ENCODE measurements at regions not wholly inside any gene's neighbourhood (a gene's known extent, or its start where the extent isn't known, plus 50 kb on each side); places are given as distances from the start of the nearest gene placed in this dataset.

DNA sequence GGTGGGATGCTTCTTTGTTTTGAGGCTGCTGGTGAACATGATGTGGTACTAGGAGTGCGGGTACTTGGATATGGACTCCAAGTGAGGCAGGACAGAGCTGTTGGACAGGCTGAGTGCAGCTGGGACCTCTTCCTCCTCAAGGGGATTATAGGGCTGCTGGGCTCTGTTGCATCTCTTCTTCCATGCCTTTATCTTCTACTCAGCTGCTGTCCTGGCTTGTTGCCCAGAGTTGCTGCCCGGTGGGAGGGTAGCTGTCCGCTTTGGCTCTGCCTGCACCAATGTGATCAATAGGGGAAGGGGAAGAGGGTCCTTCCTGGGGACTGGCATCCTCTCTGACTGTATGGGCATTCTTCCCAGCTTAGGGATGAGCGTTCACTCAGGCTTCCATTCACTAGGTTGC lies 1217.9 kb upstream of the ACO1 start:
- Mint-ChIP-seq H3K27ac (no peak overlapping the region), H3K9me3 (no peaks in the 10 kb centered on the region), H3K4me3 (no peak overlapping the region), H3K27me3 (no peaks in the 10 kb centered on the region), H3K4me1 (ENCODE audit: low read depth) (no peaks in the 10 kb centered on the region), H3K36me3 (ENCODE audit: low read depth) (no peaks in the 10 kb centered on the region)
- intact Hi-C loops (cut with micrococcal nuclease), result no loop called here
- TF ChIP-seq, protein P1, sequence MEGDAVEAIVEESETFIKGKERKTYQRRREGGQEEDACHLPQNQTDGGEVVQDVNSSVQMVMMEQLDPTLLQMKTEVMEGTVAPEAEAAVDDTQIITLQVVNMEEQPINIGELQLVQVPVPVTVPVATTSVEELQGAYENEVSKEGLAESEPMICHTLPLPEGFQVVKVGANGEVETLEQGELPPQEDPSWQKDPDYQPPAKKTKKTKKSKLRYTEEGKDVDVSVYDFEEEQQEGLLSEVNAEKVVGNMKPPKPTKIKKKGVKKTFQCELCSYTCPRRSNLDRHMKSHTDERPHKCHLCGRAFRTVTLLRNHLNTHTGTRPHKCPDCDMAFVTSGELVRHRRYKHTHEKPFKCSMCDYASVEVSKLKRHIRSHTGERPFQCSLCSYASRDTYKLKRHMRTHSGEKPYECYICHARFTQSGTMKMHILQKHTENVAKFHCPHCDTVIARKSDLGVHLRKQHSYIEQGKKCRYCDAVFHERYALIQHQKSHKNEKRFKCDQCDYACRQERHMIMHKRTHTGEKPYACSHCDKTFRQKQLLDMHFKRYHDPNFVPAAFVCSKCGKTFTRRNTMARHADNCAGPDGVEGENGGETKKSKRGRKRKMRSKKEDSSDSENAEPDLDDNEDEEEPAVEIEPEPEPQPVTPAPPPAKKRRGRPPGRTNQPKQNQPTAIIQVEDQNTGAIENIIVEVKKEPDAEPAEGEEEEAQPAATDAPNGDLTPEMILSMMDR (IDR thresholded peaks at IDR 0.05), result no peak
- ChIA-PET CTCF (no interaction called here), POLR2A (no interaction called here)
- DNase-seq, result no peak
- no peak for ATAC-seq

- no peak overlapping the region for H3K27ac Mint-ChIP-seq
- DNase-seq (no peak), ATAC-seq (no peak)
- TF ChIP-seq, protein P1 (IDR thresholded peaks at IDR 0.05), result no peak
- ChIA-PET POLR2A (no interaction called here), CTCF (no interaction called here)
- no peaks in the 10 kb centered on the region for H3K4me1 Mint-ChIP-seq (ENCODE audit: low read depth)
- no peaks in the 10 kb centered on the region for H3K9me3 Mint-ChIP-seq
- no peaks in the 10 kb centered on the region for H3K27me3 Mint-ChIP-seq
- intact Hi-C loops (cut with micrococcal nuclease), result no loop called here
- H3K36me3 Mint-ChIP-seq (ENCODE audit: low read depth), result no peaks in the 10 kb centered on the region
- no peak overlapping the region for H3K4me3 Mint-ChIP-seq
These were observed 1216.3 kb upstream of the ACO1 start for GRCh38 chr9:31168161-31168560.

DNA sequence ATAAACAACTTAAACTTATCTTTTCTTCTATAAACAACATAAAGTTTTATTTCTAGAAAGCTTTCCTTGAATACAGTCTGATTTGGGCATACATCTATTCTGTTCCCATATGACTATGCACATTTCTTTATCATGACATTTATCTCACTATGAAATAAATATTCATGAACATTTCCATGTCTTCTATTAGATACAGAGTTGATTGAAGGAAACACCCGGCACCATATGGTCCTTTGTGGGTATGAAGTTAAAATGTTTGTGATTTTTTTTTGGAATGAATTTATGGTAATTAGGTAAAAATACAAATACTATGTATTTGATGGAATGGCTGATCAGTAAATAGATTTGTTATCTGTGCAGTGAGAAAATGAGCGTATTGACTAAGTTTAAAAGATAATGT lies 1209.8 kb upstream of the ACO1 start:
- intact Hi-C loops (cut with micrococcal nuclease), result no loop called here
- H3K9me3 Mint-ChIP-seq, result no peaks in the 10 kb centered on the region
- POLR2A ChIA-PET, result no interaction called here
- ATAC-seq (no peak), DNase-seq (no peak)
- H3K36me3 Mint-ChIP-seq (ENCODE audit: low read depth), result no peaks in the 10 kb centered on the region
- H3K4me1 Mint-ChIP-seq (ENCODE audit: low read depth), result no peaks in the 10 kb centered on the region
- H3K27me3 Mint-ChIP-seq, result no peaks in the 10 kb centered on the region
- TF ChIP-seq, protein P1 (IDR thresholded peaks at IDR 0.05), result no peak
- H3K4me3 Mint-ChIP-seq, result no peak overlapping the region
- H3K27ac Mint-ChIP-seq, result no peak overlapping the region
- CTCF ChIA-PET, result no interaction called here

DNA sequence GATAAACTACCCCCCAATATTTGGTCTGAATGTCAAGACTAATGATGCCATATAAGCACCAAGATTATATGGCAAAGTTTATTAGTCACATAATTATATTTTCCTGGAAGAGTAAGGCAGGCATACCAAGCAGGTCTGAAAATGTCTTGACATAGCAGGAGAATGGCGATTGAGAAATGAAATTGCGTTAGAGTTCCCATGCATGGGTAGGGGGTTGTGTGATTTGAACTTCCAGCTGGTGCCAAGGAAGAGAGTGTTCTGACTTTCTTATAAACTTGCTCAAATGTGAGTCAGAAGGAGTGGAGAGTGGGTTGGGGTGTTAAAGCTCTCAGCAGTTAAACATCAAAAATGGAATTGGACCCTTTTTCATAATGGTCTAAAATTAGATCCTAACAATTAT lies 1200.6 kb upstream of the ACO1 start:
- POLR2A ChIA-PET, result no interaction called here
- no peaks in the 10 kb centered on the region for H3K36me3 Mint-ChIP-seq (ENCODE audit: low read depth)
- intact Hi-C loops (cut with micrococcal nuclease), result no loop called here
- ATAC-seq (no peak), DNase-seq (no peak)
- H3K27me3 Mint-ChIP-seq, result no peaks in the 10 kb centered on the region
- TF ChIP-seq, protein P1 (IDR thresholded peaks at IDR 0.05), result no peak
- no peak overlapping the region for H3K4me3 Mint-ChIP-seq
- CTCF ChIA-PET, result no interaction called here
- no peak overlapping the region for H3K27ac Mint-ChIP-seq
- H3K9me3 Mint-ChIP-seq, result peaks cover 2% of the 10 kb centered on the region
- H3K4me1 Mint-ChIP-seq (ENCODE audit: low read depth), result peaks cover 2% of the 10 kb centered on the region

- CTCF ChIA-PET, result no interaction called here
- H3K27ac Mint-ChIP-seq, result no peak overlapping the region
- no peaks in the 10 kb centered on the region for H3K27me3 Mint-ChIP-seq
- no peak overlapping the region for H3K4me3 Mint-ChIP-seq
- intact Hi-C loops (cut with micrococcal nuclease), result no loop called here
- peaks cover 2% of the 10 kb centered on the region for H3K9me3 Mint-ChIP-seq
- peaks cover 2% of the 10 kb centered on the region for H3K4me1 Mint-ChIP-seq (ENCODE audit: low read depth)
- POLR2A ChIA-PET, result no interaction called here
- ATAC-seq (no peak), DNase-seq (no peak)
- H3K36me3 Mint-ChIP-seq (ENCODE audit: low read depth), result no peaks in the 10 kb centered on the region
- TF ChIP-seq, protein P1 (IDR thresholded peaks at IDR 0.05), result no peak
These were observed 1198.6 kb upstream of the ACO1 start for GRCh38 chr9:31185831-31186230.
